HL-60 (cell line): ENCODE measurements at regions not wholly inside any gene's neighbourhood (a gene's known extent, or its start where the extent isn't known, plus 50 kb on each side); places are given as distances from the start of the nearest gene placed in this dataset.

Experiments used
- DNase-seq, 2 experiments: peaks; one replicate each; pipeline ENCODE4 v3.0.0-alpha.2; 2010 to 2020; ENCODE audit warnings: low read depth in 1 of 2, low spot score in 1 of 2
- H3K27ac ChIP-seq: fragments of 250-450 bp; sonication (Bioruptor Pico); replicated peaks from 2 replicates; pipeline ENCODE4 v1.5.1; 2020; ENCODE audit warnings: mild to moderate bottlenecking, moderate library complexity
- H3K27me3 ChIP-seq: fragments of 250-450 bp; sonication (Bioruptor Pico); 2 replicates; pipeline ENCODE4 v1.5.1; 2021; ENCODE audit warnings: mild to moderate bottlenecking, moderate library complexity; ENCODE audit not compliant: insufficient read depth, poor library complexity, severe bottlenecking
- H3K4me3 ChIP-seq: replicated peaks from 2 replicates; pipeline ENCODE4 v1.5.1; 2011; ENCODE audit warnings: mild to moderate bottlenecking, control low read depth, low read length; ENCODE audit not compliant: insufficient read depth
- CTCF ChIP-seq: IDR thresholded peaks from one replicate; pipeline ENCODE4 v1.5.1; 2011; ENCODE audit warnings: low read length, control low read depth, inconsistent platforms; ENCODE audit not compliant: insufficient read depth
- GABPA ChIP-seq: IDR thresholded peaks from 2 replicates; pipeline ENCODE4 v1.6.1; 2012; ENCODE audit warnings: low read depth
- POLR2AphosphoS5 ChIP-seq: IDR thresholded peaks from 2 replicates; pipeline ENCODE4 v1.6.1; 2012; ENCODE audit warnings: low read depth
- REST ChIP-seq: IDR thresholded peaks from 2 replicates; pipeline ENCODE4 v1.6.1; 2012; ENCODE audit warnings: low read depth; ENCODE audit not compliant: insufficient replicate concordance
- SPI1 ChIP-seq: IDR thresholded peaks from 2 replicates; pipeline ENCODE4 v1.6.1; 2012; ENCODE audit warnings: low read depth, mild to moderate bottlenecking, borderline replicate concordance

DNA sequence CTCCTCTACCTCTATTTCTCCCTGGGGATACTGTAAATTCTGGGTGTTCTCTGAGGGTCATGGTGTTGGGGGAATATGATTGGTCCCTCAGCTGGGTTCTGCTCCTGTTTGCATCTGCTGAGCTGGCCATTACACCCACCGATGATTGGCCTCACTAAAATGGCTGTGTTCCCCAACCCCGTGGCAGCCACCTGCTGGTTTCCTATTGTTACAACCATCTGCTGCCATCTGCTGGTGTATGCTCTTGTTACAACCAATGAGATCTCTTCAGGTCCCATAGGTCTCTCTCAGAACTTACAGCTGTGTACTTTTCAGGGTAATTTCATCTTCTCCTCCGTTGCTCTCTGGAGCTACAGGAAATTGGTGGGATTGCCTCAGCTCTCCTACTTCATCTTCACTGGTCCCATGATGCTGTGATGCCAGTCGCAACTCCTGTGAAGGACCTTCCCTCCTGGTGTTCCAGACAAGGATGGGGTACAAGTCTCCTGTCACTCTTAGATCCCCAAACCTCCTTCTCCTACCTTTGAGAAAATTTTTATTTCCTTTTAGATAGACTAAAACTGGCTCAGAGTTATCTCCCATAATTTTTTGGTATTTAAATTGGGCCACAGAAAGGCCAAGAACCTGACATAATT, 303.5 kb upstream of the SMIM30 start:
- TF ChIP-seq CTCF (peak; percentile 94), GABPA (no peak), REST (no peak), SPI1 (no peak), POLR2AphosphoS5 (no peak)
- no peaks in the 10 kb centered on the region for H3K27me3 ChIP-seq
- H3K27ac ChIP-seq = no peak overlapping the region
- peak; percentile 41 to 89 for DNase-seq
- no peak overlapping the region for H3K4me3 ChIP-seq

DNA sequence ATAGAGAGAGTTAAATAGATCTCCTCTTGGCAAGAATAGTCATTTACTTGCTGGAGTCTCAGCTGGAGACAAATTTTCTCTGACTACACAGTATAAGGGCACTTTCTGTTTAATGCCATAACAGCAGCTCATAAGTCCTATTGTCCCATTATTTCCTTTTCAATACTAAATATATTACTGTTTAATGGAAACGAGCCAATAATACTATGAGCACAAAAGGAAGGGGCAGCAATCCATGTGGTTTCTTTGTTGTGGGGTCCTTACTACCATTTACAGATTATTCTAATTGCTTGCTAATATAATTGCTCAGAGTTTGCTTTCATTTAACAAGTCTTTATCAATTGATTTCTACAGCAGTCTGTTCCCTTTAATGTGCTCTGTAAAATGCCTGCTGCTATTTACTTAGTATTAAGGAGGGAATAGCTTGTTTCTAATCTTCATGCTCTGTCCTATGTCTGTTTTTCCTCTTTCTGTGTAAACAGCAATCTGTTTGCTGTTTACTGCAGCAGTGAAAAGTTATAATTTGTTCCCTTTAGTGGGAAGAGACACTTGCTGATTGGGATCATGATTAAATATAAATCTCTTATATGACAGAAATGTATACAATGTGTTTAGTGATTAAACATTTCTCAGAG, 296.2 kb upstream of the SMIM30 start:
- Histone ChIP-seq H3K27ac (no peak overlapping the region), H3K4me3 (no peak overlapping the region), H3K27me3 (no peaks in the 10 kb centered on the region)
- TF ChIP-seq REST (no peak), GABPA (no peak), POLR2AphosphoS5 (no peak), SPI1 (no peak)
- DNase-seq = no peak

DNA sequence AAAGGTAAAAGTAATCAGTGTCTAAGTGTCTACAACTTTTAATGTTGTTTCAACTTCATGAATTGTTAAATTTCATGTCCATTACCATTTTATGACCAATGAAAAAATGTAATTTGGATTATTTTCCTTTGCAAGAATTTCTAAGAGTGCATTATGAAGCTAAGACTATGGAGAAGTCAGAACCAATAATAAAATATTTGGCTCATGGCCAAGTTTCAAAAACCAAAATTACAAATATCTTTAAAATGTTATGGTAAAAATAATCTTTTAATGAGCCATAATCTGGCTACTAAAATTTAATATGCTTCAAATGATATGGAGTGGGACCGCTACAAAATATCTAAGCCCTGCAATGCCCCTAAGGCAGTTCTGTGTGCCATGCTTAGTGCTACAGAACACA, 294.1 kb upstream of the SMIM30 start:
- DNase-seq = no peak
- TF ChIP-seq GABPA (no peak), CTCF (no peak), SPI1 (no peak), POLR2AphosphoS5 (no peak), REST (no peak)
- no peak overlapping the region for H3K4me3 ChIP-seq
- no peaks in the 10 kb centered on the region for H3K27me3 ChIP-seq
- H3K27ac ChIP-seq = no peak overlapping the region
